ENCODE measurements at regions not wholly inside any gene's neighbourhood (a gene's known extent, or its start where the extent isn't known, plus 50 kb on each side); places are given as distances from the start of the nearest gene placed in this dataset.

GRCh38 chr9:4921449-4921848 is 63.6 kb upstream of the JAK2 start:
- no peak for ATAC-seq
- ChIA-PET CTCF (interaction anchor here (5.2 kb wide), 1 partner anchor 161 kb away, joined by 35 read pairs; no protein-coding TSS in a partner anchor), POLR2A (no interaction called here)
- intact Hi-C loops (cut with DNase I, micrococcal nuclease) = no loop called here
- H3K27me3 Mint-ChIP-seq = no peaks in the 10 kb centered on the region
- H3K9me3 Mint-ChIP-seq (ENCODE audit: low read depth) = no peaks in the 10 kb centered on the region
- H3K36me3 Mint-ChIP-seq (ENCODE audit: low read depth) = no peaks in the 10 kb centered on the region
- no peak overlapping the region for H3K4me3 Mint-ChIP-seq
- H3K27ac Mint-ChIP-seq = no peak overlapping the region
- H3K4me1 Mint-ChIP-seq = peaks cover 8% of the 10 kb centered on the region
- DNase-seq = no peak

DNA sequence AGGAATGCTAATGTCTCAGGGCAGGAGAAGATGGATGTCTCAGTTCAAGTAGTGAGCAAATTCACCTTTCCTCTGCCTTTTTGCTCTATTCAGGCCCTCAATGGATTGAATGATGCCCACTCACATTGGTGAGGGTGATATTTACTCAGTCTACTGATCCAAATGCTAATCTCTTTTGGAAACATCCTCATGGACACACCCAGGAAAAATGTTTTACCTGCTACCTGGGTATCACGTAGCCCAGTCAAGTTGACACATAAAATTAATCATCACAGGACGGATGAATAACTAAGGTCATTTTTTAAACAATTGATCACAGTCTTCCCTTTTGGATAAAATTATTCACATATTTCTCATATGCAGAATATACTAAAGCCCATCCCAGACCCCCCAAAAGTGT is 63.0 kb upstream of the JAK2 start:
- POLR2A ChIA-PET = no interaction called here
- CTCF ChIA-PET = interaction anchor here (5.2 kb wide), 1 partner anchor 161 kb away, joined by 35 read pairs; no protein-coding TSS in a partner anchor
- H3K4me3 Mint-ChIP-seq = no peak overlapping the region
- no peak overlapping the region for H3K27ac Mint-ChIP-seq
- H3K27me3 Mint-ChIP-seq = no peaks in the 10 kb centered on the region
- peaks cover 12% of the 10 kb centered on the region for H3K4me1 Mint-ChIP-seq
- DNase-seq = no peak
- H3K9me3 Mint-ChIP-seq (ENCODE audit: low read depth) = no peaks in the 10 kb centered on the region
- intact Hi-C loops (cut with DNase I, micrococcal nuclease) = no loop called here
- H3K36me3 Mint-ChIP-seq (ENCODE audit: low read depth) = no peaks in the 10 kb centered on the region
- no peak for ATAC-seq

DNA sequence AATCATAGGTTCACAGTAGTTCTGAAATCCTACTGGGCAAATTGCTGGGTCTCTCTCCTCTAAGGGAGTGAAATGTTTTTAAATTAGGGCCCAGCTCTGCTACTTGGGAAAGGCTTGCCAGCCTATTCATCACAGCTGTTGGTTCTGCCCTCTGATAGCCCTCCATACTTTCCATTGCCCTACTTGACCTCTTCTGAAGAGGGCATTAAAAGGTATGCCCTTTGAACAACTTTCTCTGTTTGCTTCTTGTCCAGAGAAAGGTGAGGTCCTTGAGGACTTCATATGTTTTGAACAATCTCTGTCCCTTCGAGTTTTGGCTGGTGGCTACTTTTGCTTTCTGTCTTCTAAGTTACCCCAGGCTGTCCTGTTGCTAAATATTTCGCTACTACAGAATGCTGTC is 62.3 kb upstream of the JAK2 start:
- no peak for DNase-seq
- ChIA-PET CTCF (interaction anchor here (5.2 kb wide), 1 partner anchor 162 kb away, joined by 35 read pairs; no protein-coding TSS in a partner anchor), POLR2A (no interaction called here)
- Mint-ChIP-seq H3K27ac (peak overlapping the region; percentile 9), H3K36me3 (ENCODE audit: low read depth) (no peaks in the 10 kb centered on the region), H3K9me3 (ENCODE audit: low read depth) (no peaks in the 10 kb centered on the region), H3K27me3 (no peaks in the 10 kb centered on the region), H3K4me3 (no peak overlapping the region), H3K4me1 (peaks cover 14% of the 10 kb centered on the region)
- no peak for ATAC-seq
- intact Hi-C loops (cut with DNase I, micrococcal nuclease) = no loop called here

DNA sequence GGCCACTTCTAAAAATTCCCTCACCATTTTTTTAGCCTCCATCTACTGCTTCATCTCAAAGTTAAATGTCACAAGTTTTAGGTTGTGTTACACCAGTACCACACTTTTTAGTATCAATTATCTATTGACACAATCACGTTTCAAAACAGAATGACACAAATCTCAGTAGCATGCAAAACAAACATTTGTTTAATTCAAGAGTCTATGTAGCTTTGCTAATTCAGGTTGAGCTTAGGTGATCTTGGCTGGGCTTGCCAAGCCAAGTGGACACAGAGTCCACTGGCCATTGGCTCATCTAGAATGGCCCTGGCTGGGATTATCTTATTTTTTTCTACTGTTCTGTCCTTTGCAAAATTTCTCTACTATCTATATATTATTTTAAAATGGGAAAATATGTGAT is 61.9 kb upstream of the JAK2 start:
- Mint-ChIP-seq H3K36me3 (ENCODE audit: low read depth) (no peaks in the 10 kb centered on the region), H3K4me1 (peaks cover 14% of the 10 kb centered on the region), H3K4me3 (no peak overlapping the region), H3K9me3 (ENCODE audit: low read depth) (no peaks in the 10 kb centered on the region), H3K27ac (peak overlapping the region; percentile 9), H3K27me3 (no peaks in the 10 kb centered on the region)
- DNase-seq (no peak), ATAC-seq (no peak)
- CTCF ChIA-PET = interaction anchor here (2.8 to 5.2 kb wide), 3 partner anchors 13 to 162 kb away, joined by 7 to 35 read pairs (median 9); partner anchors contain the start of gene JAK2
- POLR2A ChIA-PET = no interaction called here
- intact Hi-C loops (cut with DNase I, micrococcal nuclease) = no loop called here

GRCh38 chr9:4923580-4924544 is 61.2 kb upstream of the JAK2 start:
- Mint-ChIP-seq H3K4me3 (no peak overlapping the region), H3K27me3 (no peaks in the 10 kb centered on the region), H3K4me1 (peaks cover 14% of the 10 kb centered on the region), H3K27ac (no peak overlapping the region), H3K36me3 (ENCODE audit: low read depth) (no peaks in the 10 kb centered on the region), H3K9me3 (ENCODE audit: low read depth) (no peaks in the 10 kb centered on the region)
- ATAC-seq = peak; percentile 78
- no peak for DNase-seq
- POLR2A ChIA-PET = no interaction called here
- CTCF ChIA-PET = interaction anchor here (0.5 to 5.2 kb wide), 7 partner anchors 13 to 502 kb away, joined by 3 to 35 read pairs (median 4); partner anchors contain the start of gene JAK2
- intact Hi-C loops (cut with DNase I, micrococcal nuclease) = loop anchor here (1.0 to 2.0 kb wide), 2 partner anchors 161 to 162 kb away; no protein-coding TSS in a partner anchor

DNA sequence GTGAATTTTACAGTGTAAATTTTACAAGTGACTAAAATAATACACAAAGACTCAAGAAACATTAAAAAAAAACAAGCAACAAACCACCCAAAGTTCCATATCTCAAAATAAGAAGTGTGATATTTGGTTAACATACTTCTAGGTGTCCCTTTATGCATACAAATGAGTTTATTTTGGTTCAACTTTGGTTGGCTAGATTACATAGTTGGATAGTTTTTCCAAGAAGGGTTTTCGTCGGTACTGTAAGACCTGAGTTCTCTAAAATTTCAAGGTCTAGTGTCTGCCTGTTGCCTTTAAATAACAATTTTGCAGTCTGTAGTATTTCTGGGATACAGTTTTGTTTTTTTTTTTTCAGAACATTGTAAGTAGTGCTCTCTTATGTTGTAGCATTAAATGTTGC is 58.8 kb upstream of the JAK2 start:
- DNase-seq (no peak), ATAC-seq (no peak)
- peaks cover 14% of the 10 kb centered on the region for H3K4me1 Mint-ChIP-seq
- no peaks in the 10 kb centered on the region for H3K36me3 Mint-ChIP-seq (ENCODE audit: low read depth)
- POLR2A ChIA-PET = no interaction called here
- intact Hi-C loops (cut with DNase I, micrococcal nuclease) = no loop called here
- no peak overlapping the region for H3K27ac Mint-ChIP-seq
- no peak overlapping the region for H3K4me3 Mint-ChIP-seq
- H3K9me3 Mint-ChIP-seq (ENCODE audit: low read depth) = no peaks in the 10 kb centered on the region
- no peaks in the 10 kb centered on the region for H3K27me3 Mint-ChIP-seq
- CTCF ChIA-PET = interaction anchor here (1.2 to 1.4 kb wide), 2 partner anchors 19 to 169 kb away, joined by 4 to 6 read pairs; no protein-coding TSS in a partner anchor

DNA sequence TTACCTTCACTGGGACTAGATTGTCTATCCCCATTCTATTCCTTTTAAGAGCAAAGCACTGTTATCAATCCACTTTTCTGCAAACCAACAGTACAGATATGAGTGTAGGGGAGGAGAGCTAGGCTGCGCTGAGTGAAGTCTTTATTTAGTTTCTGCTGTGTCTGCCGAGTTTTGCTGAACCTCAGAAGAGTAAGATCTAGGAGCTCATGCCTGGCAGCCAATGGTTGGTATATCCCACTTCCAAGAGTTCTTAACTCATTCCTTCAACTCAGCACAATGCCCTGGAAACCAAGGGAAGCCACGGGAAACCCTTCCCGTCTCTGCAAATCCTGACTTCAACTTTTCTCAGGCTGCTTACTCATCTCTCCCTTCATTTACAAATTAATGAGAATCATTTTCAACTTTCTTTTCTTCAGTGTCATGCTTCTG is 58.0 kb upstream of the JAK2 start:
- Mint-ChIP-seq H3K27me3 (no peaks in the 10 kb centered on the region), H3K9me3 (ENCODE audit: low read depth) (no peaks in the 10 kb centered on the region), H3K4me1 (peaks cover 14% of the 10 kb centered on the region), H3K36me3 (ENCODE audit: low read depth) (no peaks in the 10 kb centered on the region), H3K27ac (no peak overlapping the region), H3K4me3 (no peak overlapping the region)
- ATAC-seq = peak; percentile 64
- CTCF ChIA-PET = interaction anchor here (0.5 to 1.4 kb wide), 4 partner anchors 18 to 170 kb away, joined by 3 to 6 read pairs (median 4); no protein-coding TSS in a partner anchor
- POLR2A ChIA-PET = no interaction called here
- no peak for DNase-seq
- intact Hi-C loops (cut with DNase I, micrococcal nuclease) = no loop called here

DNA sequence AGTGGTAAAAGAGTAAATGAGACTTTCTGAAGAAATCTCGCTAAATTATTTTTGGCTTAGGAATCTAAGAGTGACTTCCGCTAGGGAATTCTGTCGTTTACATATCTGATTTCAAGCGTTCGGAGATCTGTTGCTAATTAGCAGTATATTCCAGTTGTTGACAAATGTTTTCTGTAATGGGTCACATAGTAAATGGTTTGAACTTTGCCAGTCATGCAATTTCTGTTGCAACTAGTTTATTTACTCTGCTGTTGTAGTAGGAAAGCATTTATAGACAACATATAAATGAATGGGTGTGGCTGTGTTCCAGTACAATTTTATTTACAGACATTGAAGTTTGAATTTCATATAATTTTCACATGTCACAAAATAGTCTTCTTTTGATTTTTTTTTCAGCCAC is 57.4 kb upstream of the JAK2 start:
- Mint-ChIP-seq H3K4me1 (peaks cover 14% of the 10 kb centered on the region), H3K27ac (no peak overlapping the region), H3K36me3 (ENCODE audit: low read depth) (no peaks in the 10 kb centered on the region), H3K27me3 (no peaks in the 10 kb centered on the region), H3K9me3 (ENCODE audit: low read depth) (no peaks in the 10 kb centered on the region), H3K4me3 (no peak overlapping the region)
- CTCF ChIA-PET = interaction anchor here (0.6 kb wide), 1 partner anchor 60 kb away, joined by 4 read pairs; no protein-coding TSS in a partner anchor
- intact Hi-C loops (cut with DNase I, micrococcal nuclease) = no loop called here
- no peak for ATAC-seq
- no peak for DNase-seq
- POLR2A ChIA-PET = no interaction called here

- no peak overlapping the region for H3K27ac Mint-ChIP-seq
- no peaks in the 10 kb centered on the region for H3K27me3 Mint-ChIP-seq
- no peaks in the 10 kb centered on the region for H3K9me3 Mint-ChIP-seq (ENCODE audit: low read depth)
- ATAC-seq (no peak), DNase-seq (no peak)
- no peaks in the 10 kb centered on the region for H3K36me3 Mint-ChIP-seq (ENCODE audit: low read depth)
- intact Hi-C loops (cut with DNase I, micrococcal nuclease) = loop anchor here in 1 of 2 experiments (10.0 kb wide), 1 partner anchor 325 kb away; no protein-coding TSS in a partner anchor
- peaks cover 11% of the 10 kb centered on the region for H3K4me1 Mint-ChIP-seq
- ChIA-PET CTCF (interaction anchor here (0.8 kb wide), 1 partner anchor 59 kb away, joined by 4 read pairs; no protein-coding TSS in a partner anchor), POLR2A (interaction anchor here (0.6 kb wide), 1 partner anchor 650 kb away, joined by 3 read pairs; no protein-coding TSS in a partner anchor)
- H3K4me3 Mint-ChIP-seq = no peak overlapping the region
These were observed 55.2 kb upstream of the JAK2 start for GRCh38 chr9:4929917-4930316.

- CTCF ChIA-PET = interaction anchor here (0.7 kb wide), 1 partner anchor 721 kb away, joined by 4 read pairs; no protein-coding TSS in a partner anchor
- Mint-ChIP-seq H3K36me3 (ENCODE audit: low read depth) (no peaks in the 10 kb centered on the region), H3K4me3 (no peak overlapping the region), H3K27me3 (no peaks in the 10 kb centered on the region), H3K27ac (no peak overlapping the region), H3K4me1 (peaks cover 20% of the 10 kb centered on the region), H3K9me3 (ENCODE audit: low read depth) (no peaks in the 10 kb centered on the region)
- no peak for ATAC-seq
- POLR2A ChIA-PET = no interaction called here
- intact Hi-C loops (cut with DNase I, micrococcal nuclease) = loop anchor here in 1 of 2 experiments (10.0 kb wide), 1 partner anchor 328 kb away; no protein-coding TSS in a partner anchor
- no peak for DNase-seq
These were observed 52.4 kb upstream of the JAK2 start for GRCh38 chr9:4932681-4933080.

DNA sequence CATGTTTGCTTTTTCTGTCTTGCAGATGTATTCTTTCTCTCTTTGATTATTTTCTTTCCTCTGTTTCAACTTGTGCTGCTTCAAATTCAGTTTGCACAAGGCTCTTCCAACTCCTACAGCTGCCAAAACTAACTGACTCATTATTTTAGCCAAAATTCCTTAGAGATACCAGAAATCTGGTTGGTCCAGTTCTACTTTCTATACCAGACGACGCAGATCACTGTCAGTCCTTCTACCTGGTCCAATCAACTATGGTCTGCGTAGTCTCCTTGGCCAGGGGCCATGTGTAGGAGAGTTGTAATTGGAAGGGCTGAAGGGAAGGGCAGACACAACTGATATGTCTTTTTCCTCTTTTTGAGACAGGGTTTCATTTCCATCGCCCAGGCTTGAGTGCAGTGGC is 51.9 kb upstream of the JAK2 start:
- H3K4me3 Mint-ChIP-seq = no peak overlapping the region
- H3K27ac Mint-ChIP-seq = no peak overlapping the region
- ChIA-PET CTCF (interaction anchor here (0.7 kb wide), 1 partner anchor 721 kb away, joined by 4 read pairs; no protein-coding TSS in a partner anchor), POLR2A (no interaction called here)
- DNase-seq (no peak), ATAC-seq (no peak)
- H3K4me1 Mint-ChIP-seq = peaks cover 25% of the 10 kb centered on the region
- no peaks in the 10 kb centered on the region for H3K27me3 Mint-ChIP-seq
- intact Hi-C loops (cut with DNase I, micrococcal nuclease) = loop anchor here in 1 of 2 experiments (10.0 kb wide), 1 partner anchor 328 kb away; no protein-coding TSS in a partner anchor
- no peaks in the 10 kb centered on the region for H3K36me3 Mint-ChIP-seq (ENCODE audit: low read depth)
- H3K9me3 Mint-ChIP-seq (ENCODE audit: low read depth) = peaks cover under 1% of the 10 kb centered on the region

Data from activated CD4-positive, alpha-beta T cell treated with anti-CD3 and anti-CD28 coated beads for 36 hours (primary cell).